Fibroblast of pulmonary artery (primary cell): ENCODE measurements at regions not wholly inside any gene's neighbourhood (a gene's known extent, or its start where the extent isn't known, plus 50 kb on each side); places are given as distances from the start of the nearest gene placed in this dataset.

Experiments used
- DNase-seq: peaks from one replicate; pipeline ENCODE4 v3.0.0-alpha.2; 2010; ENCODE audit warnings: low read depth
- H3K4me3 ChIP-seq: replicated peaks from 2 replicates; pipeline ENCODE4 v1.5.1; 2011; ENCODE audit warnings: low read depth, mild to moderate bottlenecking, control low read depth, low read length, moderate library complexity
- TF ChIP-seq, protein P1 (sequence below): IDR thresholded peaks from 2 replicates; pipeline ENCODE4 v1.5.1; 2011; ENCODE audit warnings: mild to moderate bottlenecking, control low read depth, low read length, inconsistent platforms; ENCODE audit errors: missing control alignments

GRCh38 chr2:198807131-198807530, 650.6 kb downstream of the SATB2 start:
- no peak overlapping the region for H3K4me3 ChIP-seq
- TF ChIP-seq, protein P1, sequence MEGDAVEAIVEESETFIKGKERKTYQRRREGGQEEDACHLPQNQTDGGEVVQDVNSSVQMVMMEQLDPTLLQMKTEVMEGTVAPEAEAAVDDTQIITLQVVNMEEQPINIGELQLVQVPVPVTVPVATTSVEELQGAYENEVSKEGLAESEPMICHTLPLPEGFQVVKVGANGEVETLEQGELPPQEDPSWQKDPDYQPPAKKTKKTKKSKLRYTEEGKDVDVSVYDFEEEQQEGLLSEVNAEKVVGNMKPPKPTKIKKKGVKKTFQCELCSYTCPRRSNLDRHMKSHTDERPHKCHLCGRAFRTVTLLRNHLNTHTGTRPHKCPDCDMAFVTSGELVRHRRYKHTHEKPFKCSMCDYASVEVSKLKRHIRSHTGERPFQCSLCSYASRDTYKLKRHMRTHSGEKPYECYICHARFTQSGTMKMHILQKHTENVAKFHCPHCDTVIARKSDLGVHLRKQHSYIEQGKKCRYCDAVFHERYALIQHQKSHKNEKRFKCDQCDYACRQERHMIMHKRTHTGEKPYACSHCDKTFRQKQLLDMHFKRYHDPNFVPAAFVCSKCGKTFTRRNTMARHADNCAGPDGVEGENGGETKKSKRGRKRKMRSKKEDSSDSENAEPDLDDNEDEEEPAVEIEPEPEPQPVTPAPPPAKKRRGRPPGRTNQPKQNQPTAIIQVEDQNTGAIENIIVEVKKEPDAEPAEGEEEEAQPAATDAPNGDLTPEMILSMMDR: no peak
- no peak for DNase-seq

DNA sequence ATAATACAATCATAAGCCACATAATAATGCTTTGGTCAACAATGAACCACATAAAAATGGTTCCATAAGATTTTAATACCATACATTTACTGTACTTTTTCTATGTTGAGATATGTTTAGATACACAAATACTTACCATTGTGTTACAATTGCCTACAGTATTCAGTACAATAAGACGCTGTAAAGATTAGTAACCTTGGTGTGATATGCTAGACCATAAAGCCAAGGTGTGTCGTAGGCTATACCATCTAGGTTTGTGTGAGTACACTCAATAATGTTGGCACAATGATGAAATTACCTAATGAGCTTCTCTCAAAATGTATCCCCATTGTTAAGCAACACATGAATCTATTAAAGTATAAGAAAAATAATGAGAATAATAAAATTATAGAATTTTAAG, 662.3 kb downstream of the SATB2 start:
- no peak overlapping the region for H3K4me3 ChIP-seq
- no peak for DNase-seq

GRCh38 chr2:198791623-198792022, 666.1 kb downstream of the SATB2 start:
- DNase-seq: no peak
- no peak overlapping the region for H3K4me3 ChIP-seq
- TF ChIP-seq, protein P1: no peak

More for the DNA sequence above, 662.3 kb downstream of the SATB2 start:
- TF ChIP-seq, protein P1: no peak

- DNase-seq: no peak
- TF ChIP-seq, protein P1: no peak
- no peak overlapping the region for H3K4me3 ChIP-seq
Measured at GRCh38 chr2:198788676-198789075, 669.1 kb downstream of the SATB2 start.

DNA sequence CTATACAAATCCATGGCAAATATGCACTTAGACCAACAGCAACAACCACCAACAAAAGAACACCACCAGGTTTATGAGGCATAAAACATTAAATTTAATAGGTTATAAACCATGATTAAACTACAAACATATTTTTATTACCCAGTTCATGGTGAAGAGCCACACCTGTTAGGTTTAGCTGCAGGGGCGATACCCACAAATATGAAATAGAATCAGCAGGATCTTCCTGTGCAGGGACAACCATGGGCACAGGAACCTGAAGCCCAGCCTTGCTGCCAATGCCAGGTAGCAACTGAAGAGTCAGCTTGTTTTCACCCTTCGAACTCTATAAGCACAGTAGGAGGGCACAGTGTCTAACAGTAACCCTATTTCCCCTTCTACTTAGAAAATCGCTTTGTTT, 675.0 kb downstream of the SATB2 start:
- TF ChIP-seq, protein P1: no peak
- no peak for DNase-seq
- H3K4me3 ChIP-seq: no peak overlapping the region

DNA sequence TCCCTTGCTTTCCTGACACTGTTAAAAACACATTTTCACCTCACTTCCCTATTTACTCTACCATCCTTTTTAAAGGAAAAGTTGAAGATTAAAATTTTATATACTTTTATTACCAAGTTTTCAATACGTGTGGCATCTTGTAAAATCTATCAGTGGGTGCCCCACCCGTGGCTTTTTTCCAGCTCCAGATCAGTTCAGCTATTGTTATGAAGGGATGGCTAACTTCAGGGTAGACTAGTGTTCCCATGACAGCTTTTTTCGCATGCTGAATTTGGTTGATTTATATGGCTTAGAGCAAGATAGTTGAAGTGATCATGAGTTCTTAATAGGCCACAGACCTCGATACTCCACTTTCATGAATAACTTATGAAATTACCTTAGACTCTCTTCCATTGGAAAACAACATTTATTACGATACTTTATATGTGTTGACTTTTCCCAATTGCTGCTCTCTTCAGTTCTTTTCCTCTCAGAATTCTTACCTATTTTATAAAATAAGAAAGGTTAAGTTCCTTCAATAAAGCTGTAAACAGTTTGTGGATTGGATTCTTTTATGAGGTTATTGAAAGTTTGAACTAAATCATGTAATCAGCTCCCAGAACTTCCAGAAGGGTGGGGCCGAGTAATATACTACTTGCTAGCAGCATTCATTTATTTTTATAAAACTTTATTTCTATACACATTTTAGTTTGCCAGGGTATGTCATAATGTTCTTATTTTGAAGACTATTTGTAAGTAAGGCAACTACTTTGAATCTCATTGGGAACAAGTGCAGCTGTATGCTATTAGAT, 680.9 kb downstream of the SATB2 start:
- no peak for DNase-seq
- TF ChIP-seq, protein P1: no peak
- no peak overlapping the region for H3K4me3 ChIP-seq

GRCh38 chr2:198775737-198776136, 682.0 kb downstream of the SATB2 start:
- no peak overlapping the region for H3K4me3 ChIP-seq
- DNase-seq: no peak
- TF ChIP-seq, protein P1: no peak
